DND-41 (cell line): ENCODE measurements at regions not wholly inside any gene's neighbourhood (a gene's known extent, or its start where the extent isn't known, plus 50 kb on each side); places are given as distances from the start of the nearest gene placed in this dataset.

Experiments used
- ATAC-seq: fragments of 200-7000 bp; cut with Tn5 transposase; 3 replicates; pipeline ENCODE4 v1.9.1; 2021; ENCODE audit warnings: low read depth; ENCODE audit not compliant: insufficient read depth
- DNase-seq: peaks from one replicate; pipeline ENCODE4 v3.0.0-alpha.2; 2020
- H2AFZ ChIP-seq: 2 replicates; pipeline ENCODE4 v1.6.0; 2012; ENCODE audit warnings: low read depth, low read length
- H3K27ac ChIP-seq: 2 replicates; pipeline ENCODE4 v1.5.1; 2012; ENCODE audit warnings: low read length, inconsistent platforms
- H3K27me3 ChIP-seq: fragments of 200-600 bp; sonication (generic); 2 replicates; pipeline ENCODE4 v1.6.0; 2012; ENCODE audit warnings: low read length, mild to moderate bottlenecking, inconsistent platforms; ENCODE audit not compliant: insufficient read depth, poor library complexity
- H3K36me3 ChIP-seq: 2 replicates; pipeline ENCODE4 v1.5.1; 2012; ENCODE audit warnings: low read length, inconsistent platforms; ENCODE audit not compliant: insufficient read depth
- H3K4me1 ChIP-seq: 2 replicates; pipeline ENCODE4 v1.5.1; 2012; ENCODE audit warnings: mild to moderate bottlenecking, low read length; ENCODE audit not compliant: insufficient read depth
- H3K4me2 ChIP-seq: 2 replicates; pipeline ENCODE4 v1.6.0; 2012; ENCODE audit warnings: mild to moderate bottlenecking, moderate library complexity, low read length, inconsistent platforms; ENCODE audit not compliant: insufficient read depth
- H3K4me3 ChIP-seq, 2 experiments: fragments of 200-600 bp in 1 of 2; shearing (Covaris generic) in 1 of 2; 2 replicates each; pipeline ENCODE4 v1.5.1; 2012 to 2016; ENCODE audit warnings: inconsistent platforms in 2 of 2, low read length in 2 of 2, mild to moderate bottlenecking in 2 of 2, low read depth in 1 of 2, moderate library complexity in 1 of 2
- H3K79me2 ChIP-seq: 2 replicates; pipeline ENCODE4 v1.6.0; 2012; ENCODE audit warnings: low read length, inconsistent platforms; ENCODE audit not compliant: insufficient read depth
- H3K9ac ChIP-seq: 2 replicates; pipeline ENCODE4 v1.6.0; 2012; ENCODE audit warnings: low read depth, mild to moderate bottlenecking, inconsistent platforms, low read length, moderate library complexity
- H3K9me3 ChIP-seq: 2 replicates; pipeline ENCODE4 v1.5.1; 2012; ENCODE audit warnings: low read length, moderate library complexity, mild to moderate bottlenecking, inconsistent platforms; ENCODE audit not compliant: insufficient read depth, severe bottlenecking
- H4K20me1 ChIP-seq: 2 replicates; pipeline ENCODE4 v1.6.0; 2012; ENCODE audit warnings: low read length; ENCODE audit not compliant: insufficient read depth
- EZH2 ChIP-seq: IDR thresholded peaks from 3 replicates; pipeline ENCODE4 v1.6.1; 2012; ENCODE audit warnings: borderline replicate concordance, low read depth, mild to moderate bottlenecking, moderate library complexity, low read length, inconsistent platforms; ENCODE audit not compliant: severe bottlenecking
- TF ChIP-seq, protein P1 (sequence below): IDR thresholded peaks from 2 replicates; pipeline ENCODE4 v1.5.1; 2012; ENCODE audit warnings: borderline replicate concordance, low read length, moderate library complexity, mild to moderate bottlenecking; ENCODE audit not compliant: poor library complexity, severe bottlenecking; ENCODE audit errors: extremely low read depth

GRCh38 chr6:145206247-145206907, 528.9 kb downstream of the EPM2A start:
- Histone ChIP-seq H2AFZ (no peak overlapping the region), H3K4me2 (no peak overlapping the region), H3K27me3 (peaks cover 9% of the 10 kb centered on the region), H4K20me1 (no peaks in the 10 kb centered on the region), H3K4me1 (no peaks in the 10 kb centered on the region), H3K79me2 (no peaks in the 10 kb centered on the region), H3K9me3 (no peaks in the 10 kb centered on the region), H3K27ac (no peak overlapping the region), H3K4me3 (no peak overlapping the region), H3K9ac (no peak overlapping the region), H3K36me3 (no peaks in the 10 kb centered on the region)
- ATAC-seq: no peak
- TF ChIP-seq, protein P1, sequence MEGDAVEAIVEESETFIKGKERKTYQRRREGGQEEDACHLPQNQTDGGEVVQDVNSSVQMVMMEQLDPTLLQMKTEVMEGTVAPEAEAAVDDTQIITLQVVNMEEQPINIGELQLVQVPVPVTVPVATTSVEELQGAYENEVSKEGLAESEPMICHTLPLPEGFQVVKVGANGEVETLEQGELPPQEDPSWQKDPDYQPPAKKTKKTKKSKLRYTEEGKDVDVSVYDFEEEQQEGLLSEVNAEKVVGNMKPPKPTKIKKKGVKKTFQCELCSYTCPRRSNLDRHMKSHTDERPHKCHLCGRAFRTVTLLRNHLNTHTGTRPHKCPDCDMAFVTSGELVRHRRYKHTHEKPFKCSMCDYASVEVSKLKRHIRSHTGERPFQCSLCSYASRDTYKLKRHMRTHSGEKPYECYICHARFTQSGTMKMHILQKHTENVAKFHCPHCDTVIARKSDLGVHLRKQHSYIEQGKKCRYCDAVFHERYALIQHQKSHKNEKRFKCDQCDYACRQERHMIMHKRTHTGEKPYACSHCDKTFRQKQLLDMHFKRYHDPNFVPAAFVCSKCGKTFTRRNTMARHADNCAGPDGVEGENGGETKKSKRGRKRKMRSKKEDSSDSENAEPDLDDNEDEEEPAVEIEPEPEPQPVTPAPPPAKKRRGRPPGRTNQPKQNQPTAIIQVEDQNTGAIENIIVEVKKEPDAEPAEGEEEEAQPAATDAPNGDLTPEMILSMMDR: no peak
- TF ChIP-seq EZH2: no peak
- DNase-seq: no peak

- Histone ChIP-seq H2AFZ (no peak overlapping the region), H3K4me1 (no peaks in the 10 kb centered on the region), H3K27ac (no peak overlapping the region), H3K36me3 (no peaks in the 10 kb centered on the region), H4K20me1 (no peaks in the 10 kb centered on the region), H3K4me2 (no peak overlapping the region), H3K27me3 (peaks cover 8% of the 10 kb centered on the region), H3K9ac (no peak overlapping the region), H3K79me2 (no peaks in the 10 kb centered on the region), H3K9me3 (no peaks in the 10 kb centered on the region), H3K4me3 (no peak overlapping the region)
- ATAC-seq (no peak), DNase-seq (no peak)
- TF ChIP-seq, protein P1: no peak
- TF ChIP-seq EZH2: no peak
Observed at GRCh38 chr6:145208474-145208873, 526.8 kb downstream of the EPM2A start.

- H3K79me2 ChIP-seq: no peaks in the 10 kb centered on the region
- peaks cover 4% of the 10 kb centered on the region for H3K27me3 ChIP-seq
- no peak for ATAC-seq
- no peaks in the 10 kb centered on the region for H3K9me3 ChIP-seq
- no peaks in the 10 kb centered on the region for H3K4me1 ChIP-seq
- TF ChIP-seq EZH2: no peak
- TF ChIP-seq, protein P1: no peak
- H3K4me3 ChIP-seq: no peak overlapping the region
- H3K27ac ChIP-seq: no peak overlapping the region
- no peak overlapping the region for H3K9ac ChIP-seq
- H2AFZ ChIP-seq: no peak overlapping the region
- no peaks in the 10 kb centered on the region for H3K36me3 ChIP-seq
- DNase-seq: no peak
- no peaks in the 10 kb centered on the region for H4K20me1 ChIP-seq
- H3K4me2 ChIP-seq: no peak overlapping the region
Observed at GRCh38 chr6:145209272-145209671, 526.0 kb downstream of the EPM2A start.
